ENCODE measurements at regions not wholly inside any gene's neighbourhood (a gene's known extent, or its start where the extent isn't known, plus 50 kb on each side); places are given as distances from the start of the nearest gene placed in this dataset.

DNA sequence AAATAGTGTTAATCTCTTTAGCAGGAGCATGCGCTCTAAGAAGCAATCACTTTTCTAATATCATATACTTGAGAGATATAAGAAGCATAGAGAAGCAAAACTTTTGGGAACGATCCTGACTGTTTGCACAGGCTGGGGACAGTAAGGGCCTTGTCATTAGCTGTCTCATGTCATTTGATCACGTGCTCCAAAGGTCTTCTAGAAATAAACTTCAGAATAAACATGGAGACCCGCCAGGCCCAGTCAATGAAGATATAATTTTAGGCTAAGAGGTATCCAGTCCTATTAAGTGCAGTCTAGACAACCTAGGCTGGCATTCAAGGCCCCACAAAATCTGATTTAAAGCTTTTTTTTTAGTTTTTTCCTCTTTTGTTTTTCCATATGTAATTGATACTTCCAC is 111.0 kb upstream of the APC start:
- 79 to 89% (median 86%) methylated on average over 4 of the region's 4 CpGs for WGBS, 5 donors
- no peak for DNase-seq
- Histone ChIP-seq H3K36me3 (no peaks in the 10 kb centered on the region), H3K27me3 (replicated peaks in 1 of 7) (peaks cover 0 to 19% (median 0%) of the 10 kb centered on the region in 7 donors), H3K4me3 (no peak overlapping the region), H3K27ac (no peak overlapping the region), H3K9me3 (peaks cover 0 to 2% (median 0%) of the 10 kb centered on the region in 8 donors), H3K4me1 (no peaks in the 10 kb centered on the region)
- intact Hi-C loops (cut with DNase I; ENCODE audit: low total_unique reads) = no loop called here
- TF ChIP-seq POLR2AphosphoS5 (IDR thresholded peaks at IDR 0.05) = no peak
- TF ChIP-seq POLR2A (IDR thresholded peaks at IDR 0.05) = no peak
- TF ChIP-seq, protein P1, sequence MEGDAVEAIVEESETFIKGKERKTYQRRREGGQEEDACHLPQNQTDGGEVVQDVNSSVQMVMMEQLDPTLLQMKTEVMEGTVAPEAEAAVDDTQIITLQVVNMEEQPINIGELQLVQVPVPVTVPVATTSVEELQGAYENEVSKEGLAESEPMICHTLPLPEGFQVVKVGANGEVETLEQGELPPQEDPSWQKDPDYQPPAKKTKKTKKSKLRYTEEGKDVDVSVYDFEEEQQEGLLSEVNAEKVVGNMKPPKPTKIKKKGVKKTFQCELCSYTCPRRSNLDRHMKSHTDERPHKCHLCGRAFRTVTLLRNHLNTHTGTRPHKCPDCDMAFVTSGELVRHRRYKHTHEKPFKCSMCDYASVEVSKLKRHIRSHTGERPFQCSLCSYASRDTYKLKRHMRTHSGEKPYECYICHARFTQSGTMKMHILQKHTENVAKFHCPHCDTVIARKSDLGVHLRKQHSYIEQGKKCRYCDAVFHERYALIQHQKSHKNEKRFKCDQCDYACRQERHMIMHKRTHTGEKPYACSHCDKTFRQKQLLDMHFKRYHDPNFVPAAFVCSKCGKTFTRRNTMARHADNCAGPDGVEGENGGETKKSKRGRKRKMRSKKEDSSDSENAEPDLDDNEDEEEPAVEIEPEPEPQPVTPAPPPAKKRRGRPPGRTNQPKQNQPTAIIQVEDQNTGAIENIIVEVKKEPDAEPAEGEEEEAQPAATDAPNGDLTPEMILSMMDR (IDR thresholded peaks at IDR 0.05 in 8 of 11, conservative IDR thresholded peaks at IDR 0.05 in 3 of 11) = no peak

DNA sequence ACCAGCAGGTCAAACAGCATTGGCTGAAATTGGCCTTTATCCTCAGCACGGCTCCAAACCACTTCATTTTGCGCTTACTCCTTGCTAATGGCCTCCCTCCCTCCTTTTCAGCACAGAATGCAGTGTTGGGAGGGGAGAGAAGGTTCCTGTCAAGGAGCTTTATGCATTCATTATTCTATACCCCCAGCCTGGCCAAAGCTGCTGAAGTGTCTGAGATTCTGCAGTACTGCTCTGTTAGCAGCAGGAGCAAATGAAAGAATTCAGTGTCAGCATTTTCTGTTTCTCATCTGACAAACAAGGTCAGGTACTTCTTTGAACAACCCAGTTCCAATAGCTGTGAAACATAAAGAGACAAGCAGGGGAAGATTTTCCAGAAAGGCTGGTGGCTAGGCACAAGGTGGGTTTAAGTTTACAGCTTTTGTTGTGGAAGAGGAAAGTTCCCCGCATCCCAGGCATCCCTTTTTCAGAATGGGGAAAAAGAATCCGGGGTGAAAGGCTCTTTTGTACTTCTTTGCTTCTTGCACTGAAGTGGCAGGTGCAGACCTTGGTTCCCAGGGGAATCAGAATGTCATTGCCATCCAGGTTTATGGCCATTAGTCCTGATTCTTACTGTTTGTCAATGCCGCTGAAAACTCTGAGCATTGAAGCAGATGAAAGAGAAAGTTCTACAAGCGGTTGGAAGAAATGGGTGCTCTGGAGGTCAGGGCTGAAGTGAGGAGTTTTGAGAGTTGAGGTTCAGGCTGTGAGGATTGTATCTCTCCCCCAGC is 109.3 kb upstream of the APC start:
- Histone ChIP-seq H3K27me3 (replicated peaks in 1 of 7) (peaks cover 0 to 9% (median 0%) of the 10 kb centered on the region in 7 donors), H3K4me1 (no peaks in the 10 kb centered on the region), H3K4me3 (no peak overlapping the region), H3K27ac (no peak overlapping the region), H3K9me3 (peaks cover 0 to 19% (median 6%) of the 10 kb centered on the region in 8 donors), H3K36me3 (no peaks in the 10 kb centered on the region)
- 46 to 67% (median 57%) methylated on average over 6 of the region's 6 CpGs for WGBS, 5 donors
- no peak for TF ChIP-seq POLR2AphosphoS5 (IDR thresholded peaks at IDR 0.05)
- intact Hi-C loops (cut with DNase I; ENCODE audit: low total_unique reads) = no loop called here
- no peak for DNase-seq

DNA sequence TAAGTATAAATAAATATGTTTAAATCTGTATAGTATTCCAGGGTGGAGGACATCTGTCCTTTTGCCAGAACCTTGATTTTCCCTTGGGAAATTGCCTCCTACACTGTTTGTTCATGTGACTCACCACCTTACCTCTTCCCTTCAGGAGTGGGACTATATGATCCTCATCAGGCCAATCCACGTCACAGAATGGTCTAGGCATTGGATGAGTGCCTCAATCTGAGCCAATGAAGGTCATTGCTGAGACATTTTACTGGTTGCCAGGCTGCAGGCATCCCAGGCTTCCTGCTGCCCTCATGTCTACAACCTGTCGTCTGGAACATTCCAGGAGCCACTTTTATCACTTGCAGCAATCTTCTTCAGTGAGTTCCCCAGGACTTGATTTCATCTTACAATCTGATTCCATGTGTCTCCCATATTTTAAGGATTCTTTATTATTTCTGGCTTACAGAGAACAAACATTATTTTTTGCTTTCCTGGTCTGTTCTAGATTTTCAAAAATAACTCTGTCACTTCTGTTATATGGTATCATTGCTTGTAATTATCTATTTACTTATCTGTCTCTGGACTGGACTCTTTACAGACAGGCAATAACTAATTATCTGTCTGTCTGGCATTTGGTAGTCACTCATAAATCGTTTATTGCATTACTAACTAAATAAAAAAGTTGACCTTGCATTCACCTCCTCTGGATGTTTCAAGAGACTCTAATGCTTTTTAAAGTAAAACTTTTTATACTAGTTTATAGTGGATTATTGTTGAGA is 107.3 kb upstream of the APC start:
- Histone ChIP-seq H3K27me3 (replicated peaks in 1 of 7) (peaks cover 0 to 5% (median 0%) of the 10 kb centered on the region in 7 donors), H3K27ac (no peak overlapping the region), H3K4me3 (no peak overlapping the region), H3K36me3 (no peaks in the 10 kb centered on the region), H3K9me3 (peaks cover 0 to 21% (median 7%) of the 10 kb centered on the region in 8 donors), H3K4me1 (no peaks in the 10 kb centered on the region)
- no peak for DNase-seq
- WGBS, 5 donors = 54 to 70% (median 70%) methylated on average over 3 of the region's 3 CpGs
- intact Hi-C loops (cut with DNase I; ENCODE audit: low total_unique reads) = no loop called here
- TF ChIP-seq POLR2A (IDR thresholded peaks at IDR 0.05) (no peak), POLR2AphosphoS5 (IDR thresholded peaks at IDR 0.05) (no peak)
- TF ChIP-seq, protein P1 (IDR thresholded peaks at IDR 0.05 in 8 of 11, conservative IDR thresholded peaks at IDR 0.05 in 3 of 11) = no peak

DNA sequence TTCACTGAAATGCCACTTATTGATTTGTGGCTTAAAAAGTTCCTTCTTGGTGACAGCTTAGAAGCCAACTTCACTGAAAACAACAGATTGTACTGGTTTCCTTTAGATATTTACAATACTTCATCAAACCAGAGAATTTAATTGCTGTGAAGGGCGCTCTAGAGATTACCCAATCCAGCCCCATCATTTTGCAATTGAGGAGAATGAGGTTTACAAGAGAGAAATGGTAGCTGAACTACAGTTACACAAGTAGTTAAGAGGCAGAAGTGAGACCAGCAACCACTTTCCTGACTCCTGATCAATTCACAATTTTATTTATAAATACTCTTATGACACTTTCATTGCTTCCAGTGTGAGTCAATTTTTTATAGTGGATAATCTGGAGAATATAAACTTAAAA is 103.5 kb upstream of the APC start:
- H3K9me3 ChIP-seq = peaks cover 0 to 21% (median 7%) of the 10 kb centered on the region in 8 donors
- H3K4me3 ChIP-seq = no peak overlapping the region
- H3K27ac ChIP-seq = no peak overlapping the region
- H3K27me3 ChIP-seq (replicated peaks in 1 of 7) = peaks cover 0 to 5% (median 0%) of the 10 kb centered on the region in 7 donors
- H3K36me3 ChIP-seq = no peaks in the 10 kb centered on the region
- intact Hi-C loops (cut with DNase I; ENCODE audit: low total_unique reads) = no loop called here
- no peak for DNase-seq
- WGBS, 5 donors = 52 to 87% (median 67%) methylated on average over 1 of the region's 1 CpG
- TF ChIP-seq POLR2A (IDR thresholded peaks at IDR 0.05) = no peak
- TF ChIP-seq POLR2AphosphoS5 (IDR thresholded peaks at IDR 0.05) = no peak
- TF ChIP-seq, protein P1 (IDR thresholded peaks at IDR 0.05 in 8 of 11, conservative IDR thresholded peaks at IDR 0.05 in 3 of 11) = no peak
- H3K4me1 ChIP-seq = no peaks in the 10 kb centered on the region

Data from spleen (tissue), 11 donors.